ENCODE measurements at regions not wholly inside any gene's neighbourhood (a gene's known extent, or its start where the extent isn't known, plus 50 kb on each side); places are given as distances from the start of the nearest gene placed in this dataset.

GRCh38 chr7:424961-425793 is 94.5 kb downstream of the PDGFA start:
- no peak for DNase-seq

DNA sequence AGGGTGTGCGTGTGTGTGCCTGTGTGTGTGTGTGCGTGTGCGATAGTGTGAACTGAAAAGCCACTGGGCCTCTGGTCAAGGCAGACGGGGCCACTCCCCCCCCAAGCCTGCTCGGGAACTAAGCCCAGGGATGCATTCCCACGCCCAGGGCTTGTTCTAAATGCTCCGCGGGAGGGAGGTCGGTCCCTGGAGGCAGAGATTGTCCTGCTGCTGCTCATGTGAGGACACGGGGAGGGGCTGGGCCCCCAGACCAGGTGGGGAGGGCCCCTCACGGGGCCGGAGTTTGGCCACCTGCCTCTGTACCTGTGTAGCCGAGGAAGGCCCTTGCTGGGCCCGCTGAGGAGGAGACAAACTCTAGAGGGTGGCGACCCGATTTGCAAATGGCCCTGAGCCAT is 93.9 kb downstream of the PDGFA start:
- no peak for DNase-seq

DNA sequence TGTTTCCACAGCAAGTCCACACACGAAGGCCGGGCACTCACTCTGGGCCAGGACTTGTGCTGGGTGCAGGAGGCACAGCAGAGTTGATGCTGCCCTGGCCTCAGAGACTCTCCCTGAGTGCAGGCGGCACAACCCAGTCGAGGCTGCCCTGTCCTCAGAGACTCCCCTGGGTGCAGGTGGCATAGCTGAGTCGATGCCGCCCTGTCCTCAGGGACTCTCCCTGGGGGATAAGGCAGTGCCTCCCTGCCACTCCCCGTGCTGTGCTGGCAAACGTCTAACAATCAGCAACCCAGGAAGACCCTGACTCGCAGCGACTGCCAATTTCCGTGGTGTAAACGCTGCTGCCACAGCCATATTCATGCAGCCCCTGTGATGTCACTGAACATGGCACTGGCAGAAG is 93.1 kb downstream of the PDGFA start:
- no peak for DNase-seq

DNA sequence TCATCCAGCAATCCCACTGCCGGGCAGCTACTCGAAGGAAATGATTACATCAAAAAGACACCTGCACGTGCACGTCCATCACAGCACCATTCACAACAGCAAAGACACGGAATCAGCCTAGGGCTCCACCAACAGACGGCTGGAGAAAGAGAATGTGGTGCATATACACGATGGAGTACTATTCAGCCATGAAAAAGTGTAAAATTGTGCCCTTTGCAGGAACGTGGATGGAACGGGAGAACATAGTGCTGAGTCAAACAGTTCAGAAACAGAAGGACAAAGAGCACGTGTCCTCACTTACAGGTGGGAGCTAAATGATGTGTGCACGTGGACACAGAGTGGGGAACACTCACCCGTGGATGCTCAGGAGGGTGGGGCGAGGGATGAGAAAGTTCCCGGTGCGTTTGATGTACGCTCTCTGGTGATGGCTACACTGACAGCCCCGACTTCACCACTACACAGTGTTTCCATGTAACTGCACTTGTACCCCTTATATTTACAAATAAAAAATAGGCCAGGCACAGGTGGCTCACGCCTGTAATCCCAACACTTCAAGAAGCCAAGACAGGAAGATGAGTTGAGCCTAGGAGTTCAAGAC is 92.0 kb downstream of the PDGFA start:
- DNase-seq: no peak

DNA sequence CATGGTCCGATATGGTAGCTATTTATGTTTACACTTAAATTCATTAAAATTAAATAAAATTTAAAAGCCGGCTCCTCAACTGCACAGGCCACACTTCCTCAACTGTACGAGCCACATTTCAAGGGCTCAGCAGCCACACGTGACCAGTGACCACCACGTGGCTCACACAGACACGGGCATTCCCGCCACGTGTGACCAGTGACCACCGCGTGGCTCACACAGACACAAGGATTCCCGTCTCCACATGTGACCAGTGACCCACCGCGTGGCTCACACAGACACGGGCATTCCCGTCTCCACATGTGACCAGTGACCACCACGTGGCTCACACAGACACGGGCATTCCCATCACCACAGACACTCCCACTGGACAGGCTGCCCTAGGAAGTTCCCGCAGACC is 91.3 kb downstream of the PDGFA start:
- no peak for DNase-seq

GRCh38 chr7:428927-429827 is 90.5 kb downstream of the PDGFA start:
- no peak for DNase-seq

GRCh38 chr7:429828-430180 is 89.8 kb downstream of the PDGFA start:
- DNase-seq: no peak

GRCh38 chr7:431041-431440 is 88.6 kb downstream of the PDGFA start:
- DNase-seq: no peak

DNA sequence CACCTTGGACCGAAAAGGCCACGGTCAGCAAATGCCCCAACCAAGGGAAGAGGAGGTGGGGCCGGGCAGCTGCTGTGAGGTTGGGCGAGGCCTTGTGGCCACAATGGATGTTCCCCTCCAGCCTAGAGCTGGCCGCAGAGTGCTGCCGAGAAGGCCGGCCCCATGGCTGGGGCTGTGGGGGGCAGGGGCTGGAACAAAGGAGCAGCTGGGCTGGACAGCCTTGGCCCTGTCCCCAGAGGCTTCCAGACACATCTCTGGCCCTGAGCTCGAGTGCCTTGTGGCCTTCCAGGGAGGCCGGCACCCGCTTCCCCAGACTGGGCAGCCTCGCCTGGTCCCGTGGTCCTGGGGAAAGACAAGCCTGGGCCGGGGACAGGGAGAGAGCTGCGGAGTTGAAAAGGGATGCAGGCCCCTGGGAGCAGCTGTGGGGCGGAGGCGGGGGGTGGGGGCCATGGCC is 88.0 kb downstream of the PDGFA start:
- DNase-seq: no peak

GRCh38 chr7:432256-432655 is 87.4 kb downstream of the PDGFA start:
- no peak for DNase-seq

DNA sequence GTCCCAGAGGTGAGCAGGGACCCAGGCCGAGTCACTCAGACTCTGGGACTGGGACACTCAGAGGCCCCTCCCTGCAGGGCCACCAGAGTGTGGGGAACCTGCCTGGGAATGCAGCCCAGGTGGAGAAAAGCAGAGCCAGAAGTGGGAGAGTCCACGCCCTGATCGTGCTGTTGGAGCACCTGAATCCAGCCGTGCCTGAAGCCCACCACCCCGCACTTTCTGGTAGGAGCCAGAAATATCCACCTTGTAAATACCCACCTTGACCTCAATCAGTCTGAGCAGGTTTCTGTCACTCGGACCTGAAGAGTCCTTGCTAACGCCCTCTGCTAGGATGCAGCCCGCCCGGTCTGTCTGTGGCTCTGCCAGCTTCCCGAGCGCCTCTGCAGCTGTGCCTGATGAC is 86.7 kb downstream of the PDGFA start:
- no peak for DNase-seq

GRCh38 chr7:433558-433957 is 86.1 kb downstream of the PDGFA start:
- DNase-seq: no peak

DNA sequence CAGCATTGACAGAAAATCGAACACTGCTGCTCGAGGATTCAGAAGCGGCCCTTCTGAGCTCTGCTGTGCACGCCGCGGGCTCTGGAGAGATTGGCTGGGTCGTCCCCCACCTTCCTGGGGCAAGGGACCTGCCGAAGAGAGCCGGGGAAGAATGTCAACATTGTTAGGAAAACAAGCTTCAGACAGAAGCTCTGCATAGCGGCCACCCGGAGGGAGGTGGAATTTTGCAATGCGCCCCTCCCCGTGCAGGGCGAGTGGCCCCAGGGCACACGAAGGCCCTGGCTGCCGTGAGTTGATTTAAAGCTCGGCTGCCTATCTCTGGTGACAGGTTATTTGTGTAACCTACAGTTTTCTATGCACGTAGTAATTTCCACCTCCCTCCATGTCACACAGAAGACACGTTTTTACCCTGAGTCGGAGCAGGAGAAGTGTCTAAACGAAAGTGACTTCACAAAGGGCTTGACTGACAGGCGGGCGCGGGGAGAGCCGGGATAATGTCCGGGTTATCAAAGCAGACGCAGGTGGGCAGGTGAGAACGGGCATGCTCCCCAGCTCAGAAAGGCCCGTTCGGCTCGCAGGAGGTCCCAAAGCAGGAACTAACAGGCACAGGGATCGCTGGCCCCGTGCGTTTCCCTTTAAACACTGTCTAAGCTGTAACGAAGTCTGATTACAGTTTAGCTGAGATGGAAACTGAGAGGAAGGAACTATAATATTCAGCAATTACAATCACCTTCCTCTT is 84.6 kb downstream of the PDGFA start:
- no peak for DNase-seq

DNA sequence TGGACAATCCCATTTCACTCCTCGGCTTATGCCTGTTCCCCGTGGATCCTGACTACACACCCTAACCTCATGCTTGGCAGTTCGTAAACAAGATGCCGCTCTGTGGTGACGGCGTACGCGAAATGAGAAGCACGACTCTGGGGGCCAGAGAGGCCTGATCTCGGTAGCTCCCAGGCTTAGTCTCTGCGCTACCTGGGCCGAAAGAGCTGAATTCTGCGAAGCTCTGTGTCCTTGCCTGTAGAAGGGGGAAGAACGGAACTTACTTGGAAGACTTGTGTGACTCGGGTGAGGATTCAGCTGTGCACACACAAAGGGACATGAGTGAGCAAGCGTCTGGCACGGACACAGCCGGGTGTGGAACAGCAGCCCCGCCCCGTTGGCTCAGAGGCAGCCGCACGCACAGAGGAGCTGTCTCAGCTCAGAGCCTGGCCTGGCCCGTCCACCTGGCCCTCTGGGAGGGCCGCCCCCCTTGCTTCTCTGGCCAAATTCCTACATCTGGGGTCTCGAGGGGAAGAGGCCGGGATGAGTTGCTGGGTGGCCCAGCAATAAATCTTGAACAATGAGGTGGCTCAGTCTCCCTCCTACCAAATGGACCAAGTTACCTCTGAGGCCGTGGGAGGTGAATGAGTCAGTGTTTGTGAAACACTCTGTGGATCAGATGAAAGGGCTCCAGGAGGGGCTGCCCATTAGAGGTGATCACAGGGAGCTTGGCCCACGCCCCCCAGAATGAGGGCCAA is 83.8 kb downstream of the PDGFA start:
- DNase-seq: peak in 1 of 2 experiments; percentile 30

DNA sequence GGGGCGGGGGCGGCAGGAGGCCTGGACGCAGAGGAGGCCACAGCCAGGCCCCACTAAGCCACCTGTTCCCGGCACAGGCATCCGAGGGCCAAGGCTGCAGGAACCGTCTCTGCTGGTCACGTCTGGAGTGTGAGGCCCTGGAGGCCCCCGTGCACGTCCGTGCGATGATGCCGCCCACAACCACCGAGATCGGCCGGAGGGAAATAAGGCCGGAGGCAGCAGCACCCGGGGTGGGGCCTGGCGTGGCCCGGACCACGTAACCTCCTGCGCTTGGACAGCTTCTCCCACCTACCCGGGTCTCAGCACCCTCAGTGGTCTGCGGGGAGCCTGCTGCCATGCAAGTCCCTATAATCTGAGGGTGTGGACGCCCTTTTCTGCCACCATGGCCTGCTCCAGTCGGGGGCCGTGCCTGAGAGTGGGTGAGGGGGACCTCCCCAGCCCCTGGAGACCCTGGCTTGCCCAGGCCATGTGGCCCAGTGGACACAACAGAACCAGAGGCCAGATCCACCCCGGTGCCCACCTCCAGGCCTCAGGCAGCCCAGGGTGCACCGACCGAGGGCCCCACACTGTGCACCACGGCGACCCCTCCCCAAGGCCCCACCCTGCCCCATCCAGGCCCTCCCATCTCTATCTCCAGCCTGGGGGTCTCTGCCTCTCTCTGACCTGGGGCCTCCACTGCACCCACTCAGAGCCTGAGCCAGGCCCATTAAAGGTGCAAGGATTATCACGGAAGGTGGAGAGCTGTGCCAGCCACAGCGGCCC is 83.1 kb downstream of the PDGFA start:
- DNase-seq: no peak

DNA sequence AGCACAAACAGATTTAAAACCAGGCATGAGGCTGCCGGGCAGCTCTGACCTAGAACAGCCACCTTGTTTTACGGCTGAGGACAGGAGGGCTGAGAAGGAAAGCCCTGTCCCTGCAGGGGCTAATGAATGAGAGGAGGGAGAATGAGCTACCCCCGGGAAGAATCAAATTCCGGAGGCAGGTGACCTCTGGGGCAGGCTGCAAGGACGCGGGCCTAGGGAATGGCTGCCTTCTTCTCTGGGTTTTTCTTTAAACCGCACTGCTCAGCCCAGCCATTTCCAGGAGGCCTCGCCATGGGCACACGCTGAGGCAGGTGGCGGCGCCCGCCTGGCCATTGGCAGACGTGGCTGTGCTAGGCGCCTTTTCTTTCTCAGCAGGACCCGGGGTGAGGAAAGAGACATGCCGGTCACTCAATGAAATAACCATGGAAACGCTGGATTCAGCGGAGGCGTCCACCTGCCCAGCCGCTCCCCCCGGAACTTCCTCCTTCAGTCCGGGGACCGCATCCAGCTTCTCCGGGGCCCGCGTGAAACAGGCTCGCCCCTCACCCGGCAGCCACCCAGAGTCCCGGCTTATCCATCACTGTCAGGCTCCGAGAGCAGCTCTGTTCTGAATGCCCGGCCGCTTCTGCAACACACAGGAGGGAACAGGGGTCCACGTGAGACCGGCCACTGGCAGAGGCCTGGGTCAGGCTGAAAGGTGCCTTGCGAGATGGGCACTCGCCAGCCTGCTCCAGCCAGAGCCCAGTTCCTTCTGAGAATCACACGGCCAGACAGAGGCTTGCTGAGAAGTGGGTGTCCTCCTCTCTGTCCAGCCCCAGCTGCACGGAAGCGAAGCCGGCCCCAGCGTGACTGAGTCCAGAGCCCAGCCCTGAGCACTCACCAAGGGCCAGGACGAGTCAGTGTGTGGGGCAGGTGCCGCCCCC is 82.1 kb downstream of the PDGFA start:
- no peak for DNase-seq

- no peak for DNase-seq
Measured at GRCh38 chr7:438361-438760, 81.3 kb downstream of the PDGFA start.

DNA sequence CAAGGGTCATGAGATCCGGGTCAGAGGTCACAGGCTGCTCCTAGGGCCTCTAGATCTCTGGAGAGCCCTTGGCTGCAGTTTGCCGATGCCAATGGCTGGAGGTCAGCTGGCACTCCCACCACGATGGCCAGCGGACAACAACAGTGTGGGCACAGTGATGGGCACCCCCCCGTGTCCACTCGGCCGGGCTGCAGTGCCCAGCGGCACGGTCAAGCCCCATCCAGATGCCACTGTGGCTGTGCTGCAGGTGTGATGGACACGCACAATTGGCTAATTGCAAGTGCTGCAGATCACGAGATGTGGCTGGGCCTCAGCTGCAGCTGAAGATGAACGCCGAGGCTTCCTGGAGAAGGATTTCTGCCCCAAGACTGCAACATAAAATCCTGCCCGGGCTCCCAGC is 80.7 kb downstream of the PDGFA start:
- DNase-seq: no peak

GRCh38 chr7:440059-440749 is 79.4 kb downstream of the PDGFA start:
- DNase-seq: no peak

Measured in stimulated activated CD4-positive, alpha-beta T cell treated with anti-CD3 and anti-CD28 coated beads, Interleukin-4, amount 100 ng/mL, for 4 hours (primary cell).